ENCODE measurements at regions not wholly inside any gene's neighbourhood (a gene's known extent, or its start where the extent isn't known, plus 50 kb on each side); places are given as distances from the start of the nearest gene placed in this dataset.

- H3K27me3 ChIP-seq (ENCODE audit: control insufficient read depth in 4 of 4, insufficient read depth in 4 of 4, low read length in 3 of 4): peaks cover 0 to 1% (median 0%) of the 10 kb centered on the region in 4 donors
- no peaks in the 10 kb centered on the region for H3K36me3 ChIP-seq (ENCODE audit: control insufficient read depth in 4 of 4, insufficient read depth in 3 of 4, low read depth in 1 of 4, low read length in 3 of 4)
- WGBS: 37% methylated on average over 1 of the region's 1 CpG
- no peak overlapping the region for H3K4me3 ChIP-seq (ENCODE audit: low read depth in 1 of 3, low read length in 3 of 3)
- H3K9ac ChIP-seq (ENCODE audit: low read depth in 1 of 2, low read length in 2 of 2): no peak overlapping the region
- DNase-seq (ENCODE audit: low spot score): no peak
- no peaks in the 10 kb centered on the region for H3K4me1 ChIP-seq (ENCODE audit: control insufficient read depth in 4 of 4, insufficient read depth in 4 of 4, low read length in 3 of 4)
- H3K9me3 ChIP-seq (ENCODE audit: control insufficient read depth in 4 of 4, low read length in 3 of 4): no peaks in the 10 kb centered on the region
- TF ChIP-seq RXRA (IDR thresholded peaks at IDR 0.05) (no peak), MAX (IDR thresholded peaks at IDR 0.05) (no peak), CTCF (IDR thresholded peaks at IDR 0.05; ENCODE audit: low read depth, low read length, missing input control) (no peak), FOXA1 (IDR thresholded peaks at IDR 0.05) (no peak), NR2F2 (IDR thresholded peaks at IDR 0.05) (no peak), GABPA (IDR thresholded peaks at IDR 0.05 in 1 of 2, conservative IDR thresholded peaks at IDR 0.05 in 1 of 2) (no peak), HNF4A (conservative IDR thresholded peaks at IDR 0.05) (no peak), JUND (IDR thresholded peaks at IDR 0.05) (no peak), REST (IDR thresholded peaks at IDR 0.05) (no peak), EGR1 (IDR thresholded peaks at IDR 0.05; ENCODE audit: low read depth in 2 of 2) (no peak), FOXA2 (IDR thresholded peaks at IDR 0.05) (no peak), ATF3 (IDR thresholded peaks at IDR 0.05) (no peak), YY1 (IDR thresholded peaks at IDR 0.05) (no peak), TAF1 (conservative IDR thresholded peaks at IDR 0.05) (no peak)
- no peak overlapping the region for H3K27ac ChIP-seq (ENCODE audit: low read depth in 1 of 2, low read length in 2 of 2)
Observed at GRCh38 chr11:103680826-103681225, 355.6 kb upstream of the DDI1 start.

- no peak for DNase-seq (ENCODE audit: low spot score)
- TF ChIP-seq ZBTB33 (IDR thresholded peaks at IDR 0.05) (no peak), REST (IDR thresholded peaks at IDR 0.05) (no peak)
- H3K9ac ChIP-seq (ENCODE audit: low read depth in 1 of 2, low read length in 2 of 2): no peak overlapping the region
- no peaks in the 10 kb centered on the region for H3K4me1 ChIP-seq (ENCODE audit: control insufficient read depth in 4 of 4, insufficient read depth in 4 of 4, low read length in 3 of 4)
- H3K4me3 ChIP-seq (ENCODE audit: low read depth in 1 of 3, low read length in 3 of 3): no peak overlapping the region
- 65% methylated on average over 7 of the region's 7 CpGs for WGBS
- H3K36me3 ChIP-seq (ENCODE audit: control insufficient read depth in 4 of 4, insufficient read depth in 3 of 4, low read depth in 1 of 4, low read length in 3 of 4): no peaks in the 10 kb centered on the region
- no peaks in the 10 kb centered on the region for H3K9me3 ChIP-seq (ENCODE audit: control insufficient read depth in 4 of 4, low read length in 3 of 4)
- H3K27ac ChIP-seq (ENCODE audit: low read depth in 1 of 2, low read length in 2 of 2): no peak overlapping the region
- H3K27me3 ChIP-seq (ENCODE audit: control insufficient read depth in 4 of 4, insufficient read depth in 4 of 4, low read length in 3 of 4): no peaks in the 10 kb centered on the region
Observed at GRCh38 chr11:103681855-103682254, 354.6 kb upstream of the DDI1 start.

Measured in liver (tissue), 8 donors.